GM12878 (cell line): ENCODE measurements at regions not wholly inside any gene's neighbourhood (a gene's known extent, or its start where the extent isn't known, plus 50 kb on each side); places are given as distances from the start of the nearest gene placed in this dataset.

Experiments used
- ATAC-seq: fragments of 200-7000 bp; cut with Tn5 transposase; 3 replicates; pipeline ENCODE4 v1.9.1; 2020; ENCODE audit warnings: mild to moderate bottlenecking, moderate library complexity
- BruUV-seq: library from RNA; stranded (reverse); fragments of 400-500 nt; replicated peaks from 2 replicates; lab custom pipeline; 2021; lab: Mats Ljungman, UMichigan
- CTCF ChIA-PET: fragments of 300-600 bp; sonication (Branson Sonifier 250); formaldehyde crosslinking; extraction: SDS; loops from one replicate; lab custom pipeline; 2021; ENCODE audit warnings: inconsistent platforms; lab: Yijun Ruan, JAX
- POLR2A ChIA-PET: fragments of 350-600 bp; formaldehyde crosslinking; extraction: SDS; loops from one replicate; lab custom pipeline; 2021; ENCODE audit warnings: inconsistent platforms; lab: Charles Lee
- RAD21 ChIA-PET: fragments of 300-600 bp; sonication (Branson Sonifier 250); formaldehyde crosslinking; loops from one replicate; lab custom pipeline; 2023; ENCODE audit warnings: antibody characterized with exemption; ENCODE audit not compliant: unreplicated experiment; lab: Charles Lee
- SMC1A ChIA-PET: fragments of 300-600 bp; sonication (Branson Sonifier 250); formaldehyde crosslinking; loops from one replicate; lab custom pipeline; 2023; ENCODE audit not compliant: unreplicated experiment, uncharacterized antibody; lab: Charles Lee
- DNase-seq: peaks from one replicate; pipeline ENCODE4 v3.0.0-alpha.2; 2011; ENCODE audit warnings: low read depth, low spot score
- FAIRE-seq: peaks from 3 replicates; lab custom pipeline; 2011; peaks lifted over from hg19 to GRCh38; lab: Jason Lieb, UNC
- H2AFZ ChIP-seq: 2 replicates; pipeline ENCODE4 v1.6.0; 2011; ENCODE audit warnings: low read depth, low read length, control low read depth; ENCODE audit not compliant: control insufficient read depth
- H3K27ac ChIP-seq: 2 replicates; pipeline ENCODE4 v1.5.1; 2011; ENCODE audit warnings: control low read depth; ENCODE audit not compliant: control insufficient read depth, insufficient read depth
- H3K27me3 ChIP-seq, 2 experiments: replicated peaks in 1 of 2; 2 replicates each; pipeline versions ENCODE4 v1.6.0 to v1.6.1; 2011; ENCODE audit warnings: low read length in 1 of 2; ENCODE audit not compliant: control insufficient read depth in 2 of 2, insufficient read depth in 2 of 2
- H3K36me3 ChIP-seq, 2 experiments: 2 replicates each; pipeline ENCODE4 v1.5.1; 2011; ENCODE audit warnings: low read length in 1 of 2; ENCODE audit not compliant: control insufficient read depth in 2 of 2, insufficient read depth in 2 of 2
- H3K4me1 ChIP-seq: 2 replicates; pipeline ENCODE4 v1.6.1; 2011; ENCODE audit warnings: mild to moderate bottlenecking, low read length, moderate library complexity, mixed read lengths; ENCODE audit not compliant: control insufficient read depth, insufficient read depth
- H3K4me2 ChIP-seq: 2 replicates; pipeline ENCODE4 v1.6.0; 2011; ENCODE audit warnings: control low read depth; ENCODE audit not compliant: control insufficient read depth, insufficient read depth
- H3K4me3 ChIP-seq: fragments of 200-600 bp; sonication (generic); 2 replicates; pipeline ENCODE4 v1.5.1; 2016
- H3K79me2 ChIP-seq: 2 replicates; pipeline ENCODE4 v1.6.0; 2011; ENCODE audit warnings: low read length; ENCODE audit not compliant: control insufficient read depth, insufficient read depth
- H3K9ac ChIP-seq: 2 replicates; pipeline ENCODE4 v1.8.0; 2011; ENCODE audit warnings: low read length, control low read depth, mixed read lengths; ENCODE audit not compliant: control insufficient read depth, insufficient read depth
- H3K9me3 ChIP-seq: replicated peaks from 3 replicates; pipeline ENCODE4 v1.5.1; 2011; ENCODE audit warnings: mild to moderate bottlenecking, low read length; ENCODE audit not compliant: control insufficient read depth, insufficient read depth
- H4K20me1 ChIP-seq: 2 replicates; pipeline ENCODE4 v1.6.0; 2011; ENCODE audit not compliant: control insufficient read depth, insufficient read depth
- BRCA1 ChIP-seq: IDR thresholded peaks from 2 replicates; pipeline ENCODE4 v1.6.1; 2011; ENCODE audit warnings: low read depth, low read length, improper control_type of control experiment
- CBFB ChIP-seq: IDR thresholded peaks from 2 replicates; pipeline ENCODE4 v1.6.1; 2016; ENCODE audit warnings: antibody characterized with exemption, low read depth
- CREB1 ChIP-seq: IDR thresholded peaks from 2 replicates; pipeline ENCODE4 v1.6.1; 2012; ENCODE audit warnings: low read depth, mild to moderate bottlenecking, inconsistent platforms
- E2F8 ChIP-seq: fragments of 450-650 bp; IDR thresholded peaks from 2 replicates; pipeline ENCODE4 v1.6.1; 2018; ENCODE audit warnings: mild to moderate bottlenecking, low read depth, moderate library complexity; ENCODE audit not compliant: partially characterized antibody
- IKZF1 ChIP-seq: fragments of 450-650 bp; conservative IDR thresholded peaks from 2 replicates; pipeline ENCODE4 v1.6.1; 2017; ENCODE audit warnings: antibody characterized with exemption, mild to moderate bottlenecking
- KDM1A ChIP-seq: fragments of 200-600 bp; sonication (generic); IDR thresholded peaks from 2 replicates; pipeline ENCODE4 v1.6.1; 2016; ENCODE audit warnings: borderline replicate concordance
- PBX3 ChIP-seq: IDR thresholded peaks from 2 replicates; pipeline ENCODE4 v1.6.1; 2011; ENCODE audit warnings: mild to moderate bottlenecking, low read depth, low read length, moderate library complexity; ENCODE audit not compliant: insufficient replicate concordance
- RCOR1 ChIP-seq: conservative IDR thresholded peaks from 2 replicates; pipeline ENCODE4 v1.6.1; 2012; ENCODE audit warnings: low read depth, low read length, improper control_type of control experiment
- SPI1 ChIP-seq: IDR thresholded peaks from 2 replicates; pipeline ENCODE4 v1.6.1; 2011; ENCODE audit warnings: low read depth, mild to moderate bottlenecking, low read length, moderate library complexity, borderline replicate concordance; ENCODE audit not compliant: insufficient read depth
- SREBF1 ChIP-seq: IDR thresholded peaks from 2 replicates; pipeline ENCODE4 v1.6.1; 2012; ENCODE audit warnings: mild to moderate bottlenecking, low read length
- STAT3 ChIP-seq: IDR thresholded peaks from 2 replicates; pipeline ENCODE4 v1.6.1; 2011; ENCODE audit warnings: low read depth, low read length, improper control_type of control experiment
- SUPT20H ChIP-seq: IDR thresholded peaks from 2 replicates; pipeline ENCODE4 v1.6.1; 2011; ENCODE audit warnings: low read depth, mild to moderate bottlenecking, low read length, moderate library complexity, borderline replicate concordance; ENCODE audit not compliant: control insufficient read depth
- USF1 ChIP-seq: IDR thresholded peaks from 2 replicates; pipeline ENCODE4 v1.6.1; 2011; ENCODE audit warnings: borderline replicate concordance, low read depth, mild to moderate bottlenecking, moderate library complexity, mixed read lengths, low read length; ENCODE audit not compliant: insufficient read depth; ENCODE audit errors: extremely low read length
- ZNF207 ChIP-seq: fragments of 450-650 bp; IDR thresholded peaks from 2 replicates; pipeline ENCODE4 v1.6.1; 2014; ENCODE audit warnings: antibody characterized with exemption, mild to moderate bottlenecking, borderline replicate concordance
- ZNF217 ChIP-seq: fragments of 450-650 bp; IDR thresholded peaks from 2 replicates; pipeline ENCODE4 v1.6.1; 2017; ENCODE audit warnings: antibody characterized with exemption, mild to moderate bottlenecking
- WGBS: methylation state at CpG from one replicate; pipeline ENCODE4 v1.1.6; 2016; ENCODE audit warnings: low lambda C conversion rate; ENCODE audit not compliant: insufficient replicate concordance, insufficient coverage; ENCODE audit errors: missing lambda C conversion rate; 5-methylcytosine and 5-hydroxymethylcytosine counted together
- in situ Hi-C: fragments of 300-500 bp; cut with MboI; formaldehyde crosslinking; loops from 9 replicates; pipeline ENCODE4 v1.14.3; 2018; ENCODE audit warnings: mixed read lengths
- intact Hi-C: fragments of 100-400 bp; cut with micrococcal nuclease; formaldehyde crosslinking; loops from one replicate; pipeline ENCODE4 v1.14.2; 2022; ENCODE audit not compliant: unreplicated experiment

- ChIA-PET POLR2A (no interaction called here), CTCF (no interaction called here), SMC1A (no interaction called here), RAD21 (no interaction called here)
- intact Hi-C loops = no loop called here
- no peak for ATAC-seq
- FAIRE-seq = no peak
- BruUV-seq = no TSS peak
- 20% methylated on average over 4 of the region's 4 CpGs for WGBS
- no peaks in the 10 kb centered on the region for H3K9me3 ChIP-seq
- H2AFZ ChIP-seq = no peak overlapping the region
- no peaks in the 10 kb centered on the region for H4K20me1 ChIP-seq
- no peak overlapping the region for H3K27ac ChIP-seq
- H3K4me2 ChIP-seq = no peak overlapping the region
- H3K36me3 ChIP-seq = no peaks in the 10 kb centered on the region
- no peak for TF ChIP-seq CBFB
- no peak for TF ChIP-seq ZNF217
- no peak for TF ChIP-seq STAT3
- no peak for TF ChIP-seq BRCA1
- no peak for TF ChIP-seq E2F8
- no peak overlapping the region for H3K9ac ChIP-seq
- H3K79me2 ChIP-seq = no peaks in the 10 kb centered on the region
- H3K27me3 ChIP-seq = peaks cover 0 to 5% of the 10 kb centered on the region in 2 experiments; a peak in 3 of 4 replicates
- no peaks in the 10 kb centered on the region for H3K4me1 ChIP-seq
- DNase-seq = no peak
- in situ Hi-C loops = loop anchor here (25.0 kb wide), 1 partner anchor 694 kb away; no protein-coding TSS in a partner anchor
- H3K4me3 ChIP-seq = no peak overlapping the region
Observed at GRCh38 chr17:5718726-5719125, 134.4 kb upstream of the NLRP1 start.

GRCh38 chr17:5719976-5720375 is 135.7 kb upstream of the NLRP1 start:
- POLR2A ChIA-PET = no interaction called here
- intact Hi-C loops (no loop called here), in situ Hi-C loops (loop anchor here (25.0 kb wide), 1 partner anchor 692 kb away; no protein-coding TSS in a partner anchor)
- no TSS peak for BruUV-seq
- Histone ChIP-seq H3K36me3 (no peaks in the 10 kb centered on the region), H3K27me3 (peaks cover 0 to 5% of the 10 kb centered on the region in 2 experiments; a peak in 3 of 4 replicates), H3K9ac (no peak overlapping the region), H4K20me1 (no peaks in the 10 kb centered on the region), H3K4me1 (no peaks in the 10 kb centered on the region), H3K4me3 (no peak overlapping the region), H3K27ac (no peak overlapping the region), H2AFZ (no peak overlapping the region), H3K79me2 (no peaks in the 10 kb centered on the region), H3K4me2 (no peak overlapping the region), H3K9me3 (no peaks in the 10 kb centered on the region)
- RAD21 ChIA-PET = no interaction called here
- 18% methylated on average over 4 of the region's 4 CpGs for WGBS
- ATAC-seq = no peak
- no peak for DNase-seq
- CTCF ChIA-PET = no interaction called here
- FAIRE-seq = no peak
- SMC1A ChIA-PET = no interaction called here
- TF ChIP-seq IKZF1 = no peak
- no peak for TF ChIP-seq USF1
- TF ChIP-seq CREB1 = no peak
- no peak for TF ChIP-seq ZNF207
- TF ChIP-seq SPI1 = no peak
- no peak for TF ChIP-seq RCOR1
- TF ChIP-seq PBX3 = no peak
- no peak for TF ChIP-seq SREBF1
- no peak for TF ChIP-seq KDM1A
- TF ChIP-seq SUPT20H = no peak
